ENCODE measurements at regions not wholly inside any gene's neighbourhood (a gene's known extent, or its start where the extent isn't known, plus 50 kb on each side); places are given as distances from the start of the nearest gene placed in this dataset.

GRCh38 chr10:81248886-81249285 lies 626.1 kb upstream of the NRG3 start:
- TF ChIP-seq CTCF (IDR thresholded peaks at IDR 0.05): no peak
- no peak for TF ChIP-seq POLR2AphosphoS5 (IDR thresholded peaks at IDR 0.05)
